ENCODE measurements at regions not wholly inside any gene's neighbourhood (a gene's known extent, or its start where the extent isn't known, plus 50 kb on each side); places are given as distances from the start of the nearest gene placed in this dataset.

DNA sequence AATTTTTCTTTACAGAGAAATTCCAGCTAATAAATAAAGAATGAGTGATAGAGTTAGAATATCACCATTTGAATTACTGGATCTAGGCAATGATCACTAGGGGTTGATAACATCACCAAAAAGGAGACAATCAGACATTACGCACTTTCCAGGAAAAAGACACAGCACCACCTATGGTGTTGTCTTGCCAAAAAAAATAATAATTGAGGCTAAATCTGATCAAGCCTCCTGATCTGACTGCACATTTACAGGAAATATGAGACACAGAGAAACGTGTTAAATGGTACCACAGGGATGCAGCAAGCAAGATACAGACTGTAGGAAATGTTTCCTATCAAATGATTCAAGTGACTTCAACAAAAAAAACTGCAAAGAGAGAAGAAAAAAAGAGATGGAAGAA, 92.8 kb downstream of the EOMES start:
- peaks cover 0 to 3% (median 0%) of the 10 kb centered on the region in 5 donors for H3K4me1 ChIP-seq (ENCODE audit: control insufficient read depth in 5 of 5, insufficient read depth in 5 of 5, low read length in 5 of 5)
- WGBS, 2 donors = 58 to 63% methylated on average over 2 of the region's 2 CpGs
- no peak overlapping the region for H3K4me3 ChIP-seq
- no peaks in the 10 kb centered on the region for H3K36me3 ChIP-seq (ENCODE audit: control insufficient read depth in 4 of 4, insufficient read depth in 4 of 4, low read length in 4 of 4)
- no peak overlapping the region for H3K27ac ChIP-seq (ENCODE audit: low read depth in 1 of 2, low read length in 1 of 2)
- no peaks in the 10 kb centered on the region for H3K9me3 ChIP-seq (ENCODE audit: control insufficient read depth in 4 of 4, insufficient read depth in 3 of 4, low read length in 3 of 4)
- H3K27me3 ChIP-seq (ENCODE audit: control insufficient read depth in 3 of 3, insufficient read depth in 3 of 3, low read length in 2 of 3) = no peaks in the 10 kb centered on the region
- DNase-seq = no peak
- no peak for ATAC-seq (ENCODE audit: insufficient read depth, low FRiP score)
- TF ChIP-seq, protein P1, sequence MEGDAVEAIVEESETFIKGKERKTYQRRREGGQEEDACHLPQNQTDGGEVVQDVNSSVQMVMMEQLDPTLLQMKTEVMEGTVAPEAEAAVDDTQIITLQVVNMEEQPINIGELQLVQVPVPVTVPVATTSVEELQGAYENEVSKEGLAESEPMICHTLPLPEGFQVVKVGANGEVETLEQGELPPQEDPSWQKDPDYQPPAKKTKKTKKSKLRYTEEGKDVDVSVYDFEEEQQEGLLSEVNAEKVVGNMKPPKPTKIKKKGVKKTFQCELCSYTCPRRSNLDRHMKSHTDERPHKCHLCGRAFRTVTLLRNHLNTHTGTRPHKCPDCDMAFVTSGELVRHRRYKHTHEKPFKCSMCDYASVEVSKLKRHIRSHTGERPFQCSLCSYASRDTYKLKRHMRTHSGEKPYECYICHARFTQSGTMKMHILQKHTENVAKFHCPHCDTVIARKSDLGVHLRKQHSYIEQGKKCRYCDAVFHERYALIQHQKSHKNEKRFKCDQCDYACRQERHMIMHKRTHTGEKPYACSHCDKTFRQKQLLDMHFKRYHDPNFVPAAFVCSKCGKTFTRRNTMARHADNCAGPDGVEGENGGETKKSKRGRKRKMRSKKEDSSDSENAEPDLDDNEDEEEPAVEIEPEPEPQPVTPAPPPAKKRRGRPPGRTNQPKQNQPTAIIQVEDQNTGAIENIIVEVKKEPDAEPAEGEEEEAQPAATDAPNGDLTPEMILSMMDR (IDR thresholded peaks at IDR 0.05; ENCODE audit: control extremely low read depth, extremely low read depth) = no peak
- H3K9ac ChIP-seq (ENCODE audit: insufficient read depth in 1 of 2, low read length in 2 of 2) = no peak overlapping the region

DNA sequence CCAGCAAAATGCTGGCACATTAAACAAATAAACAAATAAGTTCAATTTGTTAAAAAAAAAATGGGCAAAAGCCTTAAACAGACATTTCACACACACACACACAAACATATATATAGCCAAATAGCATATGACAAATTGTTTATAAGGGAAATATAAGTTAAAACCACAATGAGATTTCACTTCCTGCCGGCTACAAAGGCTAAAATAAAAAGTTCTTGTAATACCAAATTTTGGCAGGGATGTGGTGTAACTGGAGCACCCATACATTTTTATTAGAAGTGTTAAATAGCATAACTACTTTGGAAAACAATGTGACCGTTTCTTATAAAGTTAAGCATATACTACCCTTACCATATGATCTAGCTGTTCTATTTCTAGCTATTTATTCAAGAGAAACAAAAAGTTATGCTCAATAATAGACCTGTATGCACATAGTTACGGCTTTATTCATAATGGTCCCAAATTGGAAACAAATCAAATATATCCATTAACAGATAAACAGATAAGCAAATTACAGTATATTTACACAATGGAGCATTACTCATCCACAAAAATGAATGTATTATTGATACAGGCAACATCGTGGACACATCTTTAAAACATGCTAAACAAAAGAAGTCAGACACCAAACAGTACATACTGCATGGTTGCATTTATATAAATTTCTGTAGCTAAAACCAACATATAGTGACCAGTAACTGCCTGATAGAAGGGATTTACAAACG, 93.9 kb downstream of the EOMES start:
- DNase-seq (no peak), ATAC-seq (ENCODE audit: insufficient read depth, low FRiP score) (no peak)
- H3K4me1 ChIP-seq (ENCODE audit: control insufficient read depth in 5 of 5, insufficient read depth in 5 of 5, low read length in 5 of 5) = peaks cover 0 to 7% (median 5%) of the 10 kb centered on the region in 5 donors
- H3K36me3 ChIP-seq (ENCODE audit: control insufficient read depth in 4 of 4, insufficient read depth in 4 of 4, low read length in 4 of 4) = no peaks in the 10 kb centered on the region
- 68 to 74% methylated on average over 5 of the region's 5 CpGs for WGBS, 2 donors
- no peak overlapping the region for H3K9ac ChIP-seq (ENCODE audit: insufficient read depth in 1 of 2, low read length in 2 of 2)
- TF ChIP-seq, protein P1 (IDR thresholded peaks at IDR 0.05; ENCODE audit: control extremely low read depth, extremely low read depth) = no peak
- no peak overlapping the region for H3K4me3 ChIP-seq
- no peak overlapping the region for H3K27ac ChIP-seq (ENCODE audit: low read depth in 1 of 2, low read length in 1 of 2)
- no peaks in the 10 kb centered on the region for H3K27me3 ChIP-seq (ENCODE audit: control insufficient read depth in 3 of 3, insufficient read depth in 3 of 3, low read length in 2 of 3)
- H3K9me3 ChIP-seq (ENCODE audit: control insufficient read depth in 4 of 4, insufficient read depth in 3 of 4, low read length in 3 of 4) = no peaks in the 10 kb centered on the region

DNA sequence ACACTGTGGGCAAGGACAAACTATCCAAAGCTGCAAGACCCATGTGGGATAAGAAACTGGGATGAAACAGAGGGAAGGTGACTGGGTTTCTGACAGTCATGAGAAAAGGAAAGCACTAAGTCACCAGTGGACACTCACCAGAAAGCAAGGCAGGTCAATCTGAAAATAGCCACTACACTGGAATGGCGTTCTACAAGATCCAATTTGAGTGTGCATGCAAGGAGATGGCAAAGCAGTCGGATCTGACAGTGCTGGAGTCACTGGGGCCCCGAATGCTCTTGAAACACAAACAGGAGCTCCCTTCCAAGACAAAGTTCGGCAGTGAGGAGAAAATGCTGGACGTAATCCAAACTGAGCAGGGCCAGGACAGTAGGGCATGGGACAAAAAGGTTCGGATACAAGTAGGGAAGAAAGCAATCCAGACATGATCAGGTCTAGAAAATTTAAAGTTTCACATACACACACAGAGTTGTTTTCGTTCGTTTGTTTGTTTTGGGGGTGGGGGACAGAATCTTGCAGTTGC, 95.5 kb downstream of the EOMES start:
- 67 to 77% methylated on average over 8 of the region's 8 CpGs for WGBS, 2 donors
- no peak overlapping the region for H3K27ac ChIP-seq (ENCODE audit: low read depth in 1 of 2, low read length in 1 of 2)
- peaks cover 0 to 9% (median 6%) of the 10 kb centered on the region in 5 donors for H3K4me1 ChIP-seq (ENCODE audit: control insufficient read depth in 5 of 5, insufficient read depth in 5 of 5, low read length in 5 of 5)
- DNase-seq (peak in 1 of 3 donors; percentile 25), ATAC-seq (ENCODE audit: insufficient read depth, low FRiP score) (no peak)
- peaks cover 0 to 3% (median 0%) of the 10 kb centered on the region in 4 donors for H3K9me3 ChIP-seq (ENCODE audit: control insufficient read depth in 4 of 4, insufficient read depth in 3 of 4, low read length in 3 of 4)
- H3K27me3 ChIP-seq (ENCODE audit: control insufficient read depth in 3 of 3, insufficient read depth in 3 of 3, low read length in 2 of 3) = no peaks in the 10 kb centered on the region
- H3K4me3 ChIP-seq = no peak overlapping the region
- H3K9ac ChIP-seq (ENCODE audit: insufficient read depth in 1 of 2, low read length in 2 of 2) = no peak overlapping the region
- H3K36me3 ChIP-seq (ENCODE audit: control insufficient read depth in 4 of 4, insufficient read depth in 4 of 4, low read length in 4 of 4) = no peaks in the 10 kb centered on the region
- TF ChIP-seq, protein P1 (IDR thresholded peaks at IDR 0.05; ENCODE audit: control extremely low read depth, extremely low read depth) = no peak
